Natural killer cell (primary cell): ENCODE measurements at regions not wholly inside any gene's neighbourhood (a gene's known extent, or its start where the extent isn't known, plus 50 kb on each side); places are given as distances from the start of the nearest gene placed in this dataset.

ENCODE experiments used
- ATAC-seq, 3 donors: fragments of 150-1000 bp in 2 of 3; fragments of 200-7000 bp in 1 of 3; cut with Tn5 transposase; 1 replicate in 1 of 3; 2 replicates in 2 of 3; pipeline ENCODE4 v1.10.0; 2021; ENCODE audit warnings: mild to moderate bottlenecking in 2 of 3, moderate library complexity in 2 of 3
- DNase-seq, 2 donors: peaks; one replicate each; pipeline versions ENCODE4 v3.0.0 to v3.0.0-alpha.2; 2013 to 2021; ENCODE audit warnings: mixed read lengths in 1 of 2
- H3K27ac ChIP-seq: one replicate; pipeline ENCODE4 v1.5.1; 2013; ENCODE audit warnings: mild to moderate bottlenecking, low read length
- H3K27me3 ChIP-seq: one replicate; pipeline ENCODE4 v1.6.1; 2013; ENCODE audit warnings: low read length; ENCODE audit not compliant: control insufficient read depth, insufficient read depth
- H3K36me3 ChIP-seq: one replicate; pipeline ENCODE4 v1.6.1; 2013; ENCODE audit warnings: low read length; ENCODE audit not compliant: control insufficient read depth, insufficient read depth
- H3K4me1 ChIP-seq: one replicate; pipeline ENCODE4 v1.6.1; 2013; ENCODE audit warnings: low read length; ENCODE audit not compliant: control insufficient read depth, insufficient read depth
- H3K4me3 ChIP-seq: one replicate; pipeline ENCODE4 v1.5.1; 2013; ENCODE audit warnings: low read length
- H3K9me3 ChIP-seq: one replicate; pipeline ENCODE4 v1.6.1; 2013; ENCODE audit warnings: low read length; ENCODE audit not compliant: control insufficient read depth, insufficient read depth
- H3K27ac Mint-ChIP-seq, 2 donors: one replicate each; pipeline ENCODE4 v1.8.0; 2022; ENCODE audit warnings: mild to moderate bottlenecking in 2 of 2, mixed read lengths in 2 of 2, moderate library complexity in 1 of 2
- H3K27me3 Mint-ChIP-seq, 2 donors: one replicate each; pipeline ENCODE4 v1.8.0; 2022; ENCODE audit warnings: low read depth in 2 of 2, mixed read lengths in 2 of 2
- H3K36me3 Mint-ChIP-seq: one replicate; pipeline ENCODE4 v1.8.0; 2022; ENCODE audit warnings: mixed read lengths
- H3K4me1 Mint-ChIP-seq, 2 donors: one replicate each; pipeline ENCODE4 v1.8.0; 2022; ENCODE audit warnings: mixed read lengths in 2 of 2
- H3K4me3 Mint-ChIP-seq: one replicate; pipeline ENCODE4 v1.8.0; 2022; ENCODE audit warnings: mild to moderate bottlenecking, moderate library complexity, mixed read lengths
- H3K9me3 Mint-ChIP-seq, 2 donors: one replicate each; pipeline ENCODE4 v1.8.0; 2022; ENCODE audit warnings: mixed read lengths in 2 of 2
- CTCF ChIP-seq: fragments of 200-600 bp; IDR thresholded peaks from one replicate; pipeline ENCODE4 v1.8.0; 2022; ENCODE audit warnings: antibody characterized with exemption
- WGBS: methylation state at CpG from one replicate; pipeline ENCODE4 v1.1.7; 2013; ENCODE audit warnings: missing lambda C conversion rate; ENCODE audit not compliant: insufficient coverage; 5-methylcytosine and 5-hydroxymethylcytosine counted together
- intact Hi-C: fragments of 100-400 bp; cut with micrococcal nuclease; formaldehyde crosslinking; loops from one replicate; pipeline ENCODE4 v1.14.2; 2022

GRCh38 chr11:127338380-127339259 is 338.1 kb upstream of the KIRREL3 start:
- H3K27me3 Mint-ChIP-seq: no peaks in the 10 kb centered on the region
- no peak for TF ChIP-seq CTCF
- no peak overlapping the region for H3K4me3 ChIP-seq
- intact Hi-C loops: no loop called here
- no peak overlapping the region for H3K4me3 Mint-ChIP-seq
- DNase-seq (no peak), ATAC-seq (no peak)
- H3K27me3 ChIP-seq: no peaks in the 10 kb centered on the region
- H3K4me1 Mint-ChIP-seq: no peaks in the 10 kb centered on the region
- peaks cover 0 to 3% of the 10 kb centered on the region in 2 donors for H3K9me3 Mint-ChIP-seq
- no peaks in the 10 kb centered on the region for H3K9me3 ChIP-seq
- no peak overlapping the region for H3K27ac ChIP-seq
- no peak overlapping the region for H3K27ac Mint-ChIP-seq
- no peaks in the 10 kb centered on the region for H3K4me1 ChIP-seq
- H3K36me3 Mint-ChIP-seq: no peaks in the 10 kb centered on the region
- WGBS: 83% methylated on average over 4 of the region's 6 CpGs
- H3K36me3 ChIP-seq: no peaks in the 10 kb centered on the region

GRCh38 chr11:127334466-127334865 is 333.9 kb upstream of the KIRREL3 start:
- ATAC-seq: no peak
- no peaks in the 10 kb centered on the region for H3K4me1 Mint-ChIP-seq
- H3K9me3 Mint-ChIP-seq: peaks cover 7 to 8% of the 10 kb centered on the region in 2 donors
- Histone ChIP-seq H3K27me3 (no peaks in the 10 kb centered on the region), H3K4me3 (no peak overlapping the region), H3K4me1 (no peaks in the 10 kb centered on the region), H3K36me3 (no peaks in the 10 kb centered on the region), H3K27ac (no peak overlapping the region), H3K9me3 (no peaks in the 10 kb centered on the region)
- no peaks in the 10 kb centered on the region for H3K27me3 Mint-ChIP-seq
- H3K4me3 Mint-ChIP-seq: no peak overlapping the region
- TF ChIP-seq CTCF: no peak
- H3K27ac Mint-ChIP-seq: no peak overlapping the region
- WGBS: 75% methylated on average over 1 of the region's 1 CpG
- DNase-seq: no peak
- intact Hi-C loops: no loop called here
- no peaks in the 10 kb centered on the region for H3K36me3 Mint-ChIP-seq

GRCh38 chr11:127332896-127333295 is 332.3 kb upstream of the KIRREL3 start:
- no peak overlapping the region for H3K4me3 ChIP-seq
- H3K4me1 ChIP-seq: no peaks in the 10 kb centered on the region
- Mint-ChIP-seq H3K27ac (no peak overlapping the region), H3K9me3 (peaks cover 8% of the 10 kb centered on the region in 2 donors), H3K27me3 (no peaks in the 10 kb centered on the region), H3K4me1 (no peaks in the 10 kb centered on the region), H3K36me3 (no peaks in the 10 kb centered on the region), H3K4me3 (no peak overlapping the region)
- no peaks in the 10 kb centered on the region for H3K9me3 ChIP-seq
- TF ChIP-seq CTCF: no peak
- ATAC-seq (no peak), DNase-seq (no peak)
- no peaks in the 10 kb centered on the region for H3K27me3 ChIP-seq
- no CpG with 5 or more reads among the region's 2 CpGs for WGBS
- no peak overlapping the region for H3K27ac ChIP-seq
- intact Hi-C loops: no loop called here
- no peaks in the 10 kb centered on the region for H3K36me3 ChIP-seq

GRCh38 chr11:127330044-127330443 is 329.5 kb upstream of the KIRREL3 start:
- ATAC-seq (no peak), DNase-seq (no peak)
- Histone ChIP-seq H3K4me3 (no peak overlapping the region), H3K27me3 (no peaks in the 10 kb centered on the region), H3K27ac (no peak overlapping the region), H3K9me3 (no peaks in the 10 kb centered on the region), H3K4me1 (no peaks in the 10 kb centered on the region), H3K36me3 (no peaks in the 10 kb centered on the region)
- intact Hi-C loops: no loop called here
- Mint-ChIP-seq H3K4me1 (no peaks in the 10 kb centered on the region), H3K4me3 (no peak overlapping the region), H3K9me3 (peaks cover 6 to 8% of the 10 kb centered on the region in 2 donors), H3K27me3 (no peaks in the 10 kb centered on the region), H3K36me3 (no peaks in the 10 kb centered on the region), H3K27ac (no peak overlapping the region)
- WGBS: 86% methylated on average over 1 of the region's 3 CpGs
- TF ChIP-seq CTCF: no peak
